ENCODE measurements at regions not wholly inside any gene's neighbourhood (a gene's known extent, or its start where the extent isn't known, plus 50 kb on each side); places are given as distances from the start of the nearest gene placed in this dataset.

DNA sequence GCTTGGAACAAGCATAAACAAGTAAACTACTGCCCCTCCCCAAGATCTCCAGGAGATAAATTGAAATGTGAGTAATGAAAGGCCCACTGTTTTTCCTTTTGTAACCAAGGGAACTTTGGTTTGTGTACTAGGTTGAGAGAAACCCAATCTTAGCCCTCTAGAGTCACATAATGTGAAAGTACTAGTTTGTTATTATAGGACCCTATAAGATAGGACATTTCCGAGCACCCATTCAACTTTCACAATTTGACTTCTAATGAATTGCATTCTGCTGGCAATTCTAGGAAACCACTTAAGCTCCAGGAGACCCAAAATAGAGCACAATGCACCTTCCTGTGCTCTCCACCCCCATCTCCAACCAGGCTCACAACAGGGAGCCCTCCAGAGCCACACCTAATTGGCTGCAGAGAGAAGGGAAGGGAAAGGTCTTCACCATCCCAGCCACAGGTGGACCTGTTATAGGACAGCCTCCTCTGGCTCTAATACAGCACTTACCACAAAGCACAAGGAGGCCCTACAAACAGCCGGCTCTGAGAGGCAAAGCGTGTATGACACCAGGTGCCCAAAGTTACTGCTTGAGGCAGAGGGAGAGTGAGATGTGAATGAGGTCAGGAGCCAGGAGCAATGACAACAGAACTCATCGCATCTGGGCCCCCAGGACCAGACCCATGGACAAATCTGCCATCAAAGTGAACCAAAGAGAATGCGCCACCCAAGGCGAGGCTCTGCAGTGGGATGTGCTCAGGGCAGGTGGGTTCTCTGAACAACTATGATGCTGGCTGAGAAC lies 163.3 kb upstream of the NTF3 start:
- Mint-ChIP-seq H3K27ac (ENCODE audit: unreplicated experiment) (no peak overlapping the region), H3K36me3 (ENCODE audit: insufficient read depth, unreplicated experiment) (no peaks in the 10 kb centered on the region), H3K4me3 (ENCODE audit: unreplicated experiment) (no peak overlapping the region), H3K27me3 (ENCODE audit: insufficient read depth, unreplicated experiment) (no peaks in the 10 kb centered on the region), H3K9me3 (ENCODE audit: unreplicated experiment) (peaks cover 19% of the 10 kb centered on the region), H3K4me1 (ENCODE audit: low read depth, unreplicated experiment) (no peaks in the 10 kb centered on the region)
- Histone ChIP-seq H3K4me1 (0 out of 2 replicates have a peak, but pooled peaks cover 3% of the 10 kb centered on the region), H3K36me3 (ENCODE audit: control insufficient read depth, insufficient read depth, low read length) (no peaks in the 10 kb centered on the region), H3K4me3 (ENCODE audit: low read depth, low read length) (no peak overlapping the region), H3K27me3 (replicated peaks; ENCODE audit: control insufficient read depth, insufficient read depth, low read length) (no peaks in the 10 kb centered on the region), H3K9me3 (no peaks in the 10 kb centered on the region)
- ChIA-PET CTCF (no interaction called here), POLR2A (no interaction called here)
- TF ChIP-seq CTCF (IDR thresholded peaks at IDR 0.05; ENCODE audit: insufficient read depth in 1 of 2, low read depth in 1 of 2, low read length in 1 of 2, severe bottlenecking in 1 of 2, unreplicated experiment in 1 of 2), result no peak
- no TSS peak for BruUV-seq (replicated peaks)
- no peak for DNase-seq
- intact Hi-C loops (cut with micrococcal nuclease; ENCODE audit: unreplicated experiment), result no loop called here

DNA sequence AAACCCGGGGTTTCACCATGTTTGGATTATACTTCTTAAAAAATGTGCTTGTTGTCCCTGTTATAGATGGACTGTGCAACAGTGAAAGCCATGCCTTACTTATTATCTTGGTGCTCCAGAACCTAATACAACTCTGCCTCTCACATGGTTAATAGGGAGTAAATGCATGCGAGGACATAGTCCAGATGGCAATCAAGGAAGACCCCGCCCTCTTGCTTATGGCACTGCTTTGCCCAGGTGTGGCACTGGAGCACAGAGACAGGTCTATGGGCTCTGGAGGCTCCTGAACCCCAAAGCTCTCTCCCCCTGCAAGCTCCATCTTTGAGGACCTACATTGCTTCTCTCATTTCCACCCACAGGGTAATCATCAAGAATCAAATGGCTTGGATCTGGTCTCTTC lies 162.1 kb upstream of the NTF3 start:
- Histone ChIP-seq H3K27me3 (replicated peaks; ENCODE audit: control insufficient read depth, insufficient read depth, low read length) (no peaks in the 10 kb centered on the region), H3K9me3 (no peaks in the 10 kb centered on the region), H3K36me3 (ENCODE audit: control insufficient read depth, insufficient read depth, low read length) (no peaks in the 10 kb centered on the region), H3K4me3 (ENCODE audit: low read depth, low read length) (no peak overlapping the region), H3K4me1 (no peaks in the 10 kb centered on the region)
- BruUV-seq (replicated peaks), result no TSS peak
- H3K36me3 Mint-ChIP-seq (ENCODE audit: insufficient read depth, unreplicated experiment), result no peaks in the 10 kb centered on the region
- no peak overlapping the region for H3K27ac Mint-ChIP-seq (ENCODE audit: unreplicated experiment)
- peaks cover 9% of the 10 kb centered on the region for H3K4me1 Mint-ChIP-seq (ENCODE audit: low read depth, unreplicated experiment)
- peaks cover 25% of the 10 kb centered on the region for H3K9me3 Mint-ChIP-seq (ENCODE audit: unreplicated experiment)
- no peak overlapping the region for H3K4me3 Mint-ChIP-seq (ENCODE audit: unreplicated experiment)
- CTCF ChIA-PET, result no interaction called here
- intact Hi-C loops (cut with micrococcal nuclease; ENCODE audit: unreplicated experiment), result no loop called here
- TF ChIP-seq CTCF (IDR thresholded peaks at IDR 0.05; ENCODE audit: insufficient read depth in 1 of 2, low read depth in 1 of 2, low read length in 1 of 2, severe bottlenecking in 1 of 2, unreplicated experiment in 1 of 2), result no peak
- POLR2A ChIA-PET, result interaction anchor here (0.6 kb wide), 1 partner anchor 176 kb away, joined by 3 read pairs; no protein-coding TSS in a partner anchor
- no peak for DNase-seq
- no peaks in the 10 kb centered on the region for H3K27me3 Mint-ChIP-seq (ENCODE audit: insufficient read depth, unreplicated experiment)

GRCh38 chr12:5272018-5272785 lies 159.7 kb upstream of the NTF3 start:
- no peak overlapping the region for H3K27ac Mint-ChIP-seq (ENCODE audit: unreplicated experiment)
- intact Hi-C loops (cut with micrococcal nuclease; ENCODE audit: unreplicated experiment), result no loop called here
- no peaks in the 10 kb centered on the region for H3K9me3 ChIP-seq
- H3K4me3 Mint-ChIP-seq (ENCODE audit: unreplicated experiment), result no peak overlapping the region
- peaks cover 10% of the 10 kb centered on the region for H3K4me1 Mint-ChIP-seq (ENCODE audit: low read depth, unreplicated experiment)
- H3K27me3 ChIP-seq (replicated peaks; ENCODE audit: control insufficient read depth, insufficient read depth, low read length), result no peaks in the 10 kb centered on the region
- H3K36me3 Mint-ChIP-seq (ENCODE audit: insufficient read depth, unreplicated experiment), result no peaks in the 10 kb centered on the region
- H3K4me3 ChIP-seq (ENCODE audit: low read depth, low read length), result no peak overlapping the region
- no peak for DNase-seq
- H3K27me3 Mint-ChIP-seq (ENCODE audit: insufficient read depth, unreplicated experiment), result no peaks in the 10 kb centered on the region
- H3K9me3 Mint-ChIP-seq (ENCODE audit: unreplicated experiment), result peaks cover 13% of the 10 kb centered on the region
- CTCF ChIA-PET, result no interaction called here
- TF ChIP-seq CTCF (IDR thresholded peaks at IDR 0.05; ENCODE audit: insufficient read depth in 1 of 2, low read depth in 1 of 2, low read length in 1 of 2, severe bottlenecking in 1 of 2, unreplicated experiment in 1 of 2), result no peak
- H3K4me1 ChIP-seq, result no peaks in the 10 kb centered on the region
- BruUV-seq (replicated peaks), result no TSS peak
- H3K36me3 ChIP-seq (ENCODE audit: control insufficient read depth, insufficient read depth, low read length), result no peaks in the 10 kb centered on the region
- POLR2A ChIA-PET, result no interaction called here
